LNCaP clone FGC (cell line): ENCODE measurements at regions not wholly inside any gene's neighbourhood (a gene's known extent, or its start where the extent isn't known, plus 50 kb on each side); places are given as distances from the start of the nearest gene placed in this dataset.
"Not testable (repeated sequence)": the region's sequence is repeated elsewhere in the genome, so short reads cannot be mapped to it uniquely, and the experiment has no call there.

ENCODE experiments used
- DNase-seq: peaks from one replicate; pipeline ENCODE4 v3.0.0-alpha.2; 2011; ENCODE audit warnings: low read depth
- H3K4me3 ChIP-seq: 2 replicates; pipeline ENCODE4 v1.5.1; 2011; ENCODE audit warnings: mild to moderate bottlenecking, low read depth, low read length, control low read depth
- TF ChIP-seq, protein P1 (sequence below): IDR thresholded peaks from 2 replicates; pipeline ENCODE4 v1.5.1; 2012; ENCODE audit warnings: mild to moderate bottlenecking; ENCODE audit not compliant: control insufficient read depth, insufficient read depth; ENCODE audit errors: extremely low read depth

DNA sequence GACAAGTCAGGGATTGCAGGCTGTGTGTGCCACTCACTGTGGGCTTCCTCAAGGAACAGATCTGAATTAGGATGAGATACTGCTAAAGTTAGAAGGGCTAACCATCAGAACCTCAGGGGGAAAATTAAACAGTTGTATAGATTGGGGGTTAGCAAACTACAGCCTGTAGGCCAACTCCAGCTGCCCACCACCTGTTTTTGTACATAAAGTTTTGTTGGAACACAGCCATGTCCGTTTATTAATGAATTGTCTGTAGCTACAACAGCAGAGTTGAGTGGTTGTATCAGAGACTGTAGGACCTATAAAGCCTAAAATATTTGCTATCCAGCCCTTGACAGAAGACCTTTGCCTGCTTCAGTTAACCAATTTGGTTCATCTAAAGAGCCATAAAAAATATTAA is 127.2 kb upstream of the ECI2 start:
- DNase-seq, result no peak
- TF ChIP-seq, protein P1, sequence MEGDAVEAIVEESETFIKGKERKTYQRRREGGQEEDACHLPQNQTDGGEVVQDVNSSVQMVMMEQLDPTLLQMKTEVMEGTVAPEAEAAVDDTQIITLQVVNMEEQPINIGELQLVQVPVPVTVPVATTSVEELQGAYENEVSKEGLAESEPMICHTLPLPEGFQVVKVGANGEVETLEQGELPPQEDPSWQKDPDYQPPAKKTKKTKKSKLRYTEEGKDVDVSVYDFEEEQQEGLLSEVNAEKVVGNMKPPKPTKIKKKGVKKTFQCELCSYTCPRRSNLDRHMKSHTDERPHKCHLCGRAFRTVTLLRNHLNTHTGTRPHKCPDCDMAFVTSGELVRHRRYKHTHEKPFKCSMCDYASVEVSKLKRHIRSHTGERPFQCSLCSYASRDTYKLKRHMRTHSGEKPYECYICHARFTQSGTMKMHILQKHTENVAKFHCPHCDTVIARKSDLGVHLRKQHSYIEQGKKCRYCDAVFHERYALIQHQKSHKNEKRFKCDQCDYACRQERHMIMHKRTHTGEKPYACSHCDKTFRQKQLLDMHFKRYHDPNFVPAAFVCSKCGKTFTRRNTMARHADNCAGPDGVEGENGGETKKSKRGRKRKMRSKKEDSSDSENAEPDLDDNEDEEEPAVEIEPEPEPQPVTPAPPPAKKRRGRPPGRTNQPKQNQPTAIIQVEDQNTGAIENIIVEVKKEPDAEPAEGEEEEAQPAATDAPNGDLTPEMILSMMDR, result no peak
- no peak overlapping the region for H3K4me3 ChIP-seq

DNA sequence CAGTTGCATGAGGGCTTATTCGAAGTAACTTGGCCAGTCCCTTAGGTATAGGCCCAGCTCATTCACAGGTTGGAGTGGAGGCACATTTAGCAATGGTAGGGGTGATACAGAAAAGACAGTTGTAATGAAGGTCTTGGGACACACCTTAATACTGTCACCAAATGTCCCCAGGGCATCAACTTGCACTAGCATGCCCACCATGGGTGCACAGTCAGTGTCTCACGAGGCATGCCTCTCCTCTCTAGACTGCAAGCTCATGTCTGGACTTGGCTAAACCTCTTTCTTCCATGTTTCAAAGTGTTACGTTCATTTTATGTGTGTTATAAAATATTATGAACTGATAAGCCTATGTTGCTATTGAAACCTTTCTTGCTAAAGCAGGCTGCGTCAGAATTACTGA is 124.0 kb upstream of the ECI2 start:
- DNase-seq, result no peak
- H3K4me3 ChIP-seq, result no peak overlapping the region
- TF ChIP-seq, protein P1, result no peak

DNA sequence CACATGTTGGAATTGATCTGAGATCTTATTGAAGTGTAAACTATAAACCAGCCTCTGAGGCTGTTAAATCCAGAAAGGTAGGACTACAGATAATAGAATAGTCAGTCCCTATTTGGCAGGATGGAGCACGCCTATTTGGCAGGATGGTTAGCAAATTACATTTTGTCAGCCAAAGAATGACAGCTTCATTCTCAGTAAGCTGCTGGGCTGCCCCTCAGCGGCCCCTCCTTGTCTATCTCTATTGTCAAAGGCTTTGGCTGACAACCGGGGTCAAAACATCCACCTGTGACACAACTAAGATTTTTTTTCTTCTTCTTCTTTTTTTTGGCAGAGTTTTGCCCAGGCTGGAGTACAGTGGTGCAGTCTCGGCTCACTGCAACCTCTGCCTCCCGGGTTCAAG is 123.4 kb upstream of the ECI2 start:
- peak; percentile 69 for DNase-seq
- TF ChIP-seq, protein P1, result no peak
- no peak overlapping the region for H3K4me3 ChIP-seq

DNA sequence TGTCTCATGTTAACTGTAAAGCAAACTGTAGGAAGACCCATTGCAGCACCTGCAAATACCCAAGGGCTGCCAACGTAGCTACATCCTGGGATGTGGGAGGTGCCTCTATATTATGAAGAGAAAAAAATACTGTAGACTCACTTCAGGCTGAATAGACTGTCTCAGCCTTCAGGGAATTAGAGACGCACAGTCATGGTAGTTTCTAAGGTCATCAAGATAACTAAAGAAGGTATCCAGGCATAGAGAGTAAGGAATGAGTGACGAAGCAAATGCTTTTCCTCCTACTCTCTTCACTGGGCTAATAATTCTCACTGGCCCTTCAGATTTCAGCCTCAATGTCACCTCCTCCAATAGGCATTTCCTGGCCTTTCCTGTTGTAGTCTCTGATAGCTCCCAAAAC is 121.6 kb upstream of the ECI2 start:
- no peak for DNase-seq
- TF ChIP-seq, protein P1, result no peak
- H3K4me3 ChIP-seq, result no peak overlapping the region

DNA sequence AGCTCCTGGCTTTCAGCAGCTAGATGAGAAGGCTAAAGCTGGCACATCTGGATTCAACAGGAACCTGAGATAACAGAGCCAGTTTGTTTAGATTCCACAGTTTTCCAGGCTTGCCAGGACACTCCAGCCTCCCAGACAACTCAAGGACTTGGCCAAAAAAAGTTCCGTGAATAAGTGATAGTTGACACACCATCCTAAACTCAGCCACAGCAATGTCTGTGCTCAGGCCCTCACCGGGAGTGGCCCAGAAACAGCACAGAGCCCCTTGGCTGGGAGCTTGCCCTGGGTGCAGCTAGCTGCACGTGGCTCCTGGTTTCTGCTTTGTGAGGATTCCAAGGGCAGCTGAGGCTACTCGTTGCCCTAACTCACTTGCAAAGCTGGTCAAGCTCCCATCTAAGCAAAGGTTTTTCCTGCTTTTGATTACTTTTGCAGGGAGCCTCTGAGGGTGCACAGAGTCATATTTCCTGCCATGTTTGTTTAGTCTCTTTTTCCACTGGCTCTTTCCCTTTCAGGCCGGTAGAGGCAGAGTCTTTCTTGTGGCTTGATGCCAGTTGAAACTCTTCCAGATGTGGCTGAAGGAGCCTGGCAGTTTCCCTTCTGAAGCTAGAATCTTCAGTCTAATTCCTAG is 118.3 kb upstream of the ECI2 start:
- TF ChIP-seq, protein P1, result peak; percentile 48
- no peak overlapping the region for H3K4me3 ChIP-seq
- peak; percentile 46 for DNase-seq

DNA sequence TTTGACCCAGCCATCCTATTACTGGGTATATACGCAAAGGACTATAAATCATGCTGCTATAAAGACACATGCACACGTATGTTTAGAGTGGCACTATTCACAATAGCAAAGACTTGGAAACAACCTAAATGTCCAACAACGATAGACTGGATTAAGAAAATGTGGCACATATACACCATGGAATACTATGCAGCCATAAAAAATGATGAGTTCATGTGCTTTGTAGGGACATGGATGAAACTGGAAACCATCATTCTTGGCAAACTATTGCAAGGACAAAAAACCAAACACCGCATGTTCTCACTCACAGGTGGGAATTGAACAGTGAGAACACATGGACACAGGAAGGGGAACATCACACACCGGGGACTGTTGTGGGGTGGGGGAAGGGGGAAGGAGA is 117.1 kb upstream of the ECI2 start:
- not testable (repeated sequence) for H3K4me3 ChIP-seq, DNase-seq

DNA sequence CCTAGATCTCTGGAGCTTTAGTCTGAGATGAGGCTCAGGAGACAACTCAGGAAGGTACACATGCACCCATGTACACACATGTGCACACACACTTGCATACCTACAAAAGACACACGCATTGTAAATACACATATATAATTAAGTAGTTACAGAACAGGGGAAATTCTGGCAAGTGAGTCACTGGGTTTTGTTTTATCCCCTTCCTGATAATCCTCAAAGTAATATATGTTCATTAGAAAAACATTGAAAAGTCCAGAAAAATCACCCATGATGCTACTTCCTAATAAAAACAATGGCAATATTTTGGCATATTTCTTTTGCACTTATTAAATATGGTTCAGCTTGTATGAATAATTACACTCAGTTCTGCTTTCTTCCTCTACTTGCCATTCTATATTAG is 115.3 kb upstream of the ECI2 start:
- TF ChIP-seq, protein P1, result no peak
- no peak for DNase-seq
- no peak overlapping the region for H3K4me3 ChIP-seq

DNA sequence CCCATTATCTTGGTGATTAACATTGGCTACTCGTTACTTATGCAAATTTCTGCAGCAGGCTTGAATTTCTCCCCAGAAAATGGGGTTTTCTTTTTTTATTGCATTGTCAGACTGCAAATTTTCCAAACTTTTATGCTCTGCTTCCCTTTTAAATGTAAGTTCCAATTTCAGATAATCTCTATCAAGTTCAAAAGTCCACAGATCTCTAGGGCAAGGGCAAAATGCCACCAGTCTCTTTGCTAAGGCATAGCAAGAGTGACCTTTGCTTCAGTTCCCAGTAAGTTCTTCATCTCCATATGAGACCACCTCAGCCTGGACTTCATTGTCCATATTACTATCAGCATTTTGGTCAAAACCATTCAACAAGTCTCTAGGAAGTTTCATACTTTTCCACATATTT is 108.5 kb upstream of the ECI2 start:
- not testable (repeated sequence) for DNase-seq, H3K4me3 ChIP-seq
